GM19193 (cell line): ENCODE measurements at regions not wholly inside any gene's neighbourhood (a gene's known extent, or its start where the extent isn't known, plus 50 kb on each side); places are given as distances from the start of the nearest gene placed in this dataset.
A peak's percentile ranks its signal among the peaks of the same experiment; 100 is the strongest.

Experiments used
- POLR2A ChIP-seq: IDR thresholded peaks from 4 replicates; pipeline ENCODE4 v1.6.1; 2011; ENCODE audit not compliant: insufficient read depth, insufficient read length; ENCODE audit errors: extremely low read depth

DNA sequence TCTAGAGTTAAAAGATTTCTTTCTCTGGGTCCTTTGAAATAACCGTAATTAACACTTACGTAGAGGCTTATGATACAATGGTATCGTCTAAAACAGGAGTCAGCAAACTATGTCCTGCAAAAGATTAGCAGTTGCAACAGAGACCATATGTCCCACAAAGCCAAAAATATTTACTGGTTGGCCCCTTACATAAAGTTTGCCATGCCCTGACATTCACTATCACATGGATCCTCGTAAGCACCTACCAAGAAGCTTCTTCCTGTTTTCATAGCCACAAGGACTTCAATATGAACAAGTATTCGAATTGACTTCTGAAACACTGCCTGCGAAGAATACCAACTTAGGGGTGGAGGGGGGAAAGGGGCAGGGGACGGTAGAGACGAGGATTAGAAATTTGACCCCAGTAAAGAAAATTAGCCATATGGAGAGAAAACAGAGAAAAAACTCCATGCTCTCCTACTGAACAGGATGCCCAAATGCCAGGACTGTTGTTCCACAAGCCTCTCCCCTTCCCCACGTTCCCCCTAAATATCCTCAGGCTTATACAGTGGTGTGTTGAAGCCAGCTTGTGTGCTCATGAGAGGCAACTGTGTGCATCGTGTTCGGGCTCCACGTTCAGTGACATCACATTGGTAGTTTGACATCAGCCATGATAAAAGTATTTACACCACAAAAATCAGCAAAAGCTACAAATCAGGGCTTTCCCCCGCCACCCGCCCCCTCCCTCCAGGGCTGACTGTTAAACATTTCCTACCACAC lies 144.1 kb upstream of the HES1 start:
- no peak for TF ChIP-seq POLR2A

DNA sequence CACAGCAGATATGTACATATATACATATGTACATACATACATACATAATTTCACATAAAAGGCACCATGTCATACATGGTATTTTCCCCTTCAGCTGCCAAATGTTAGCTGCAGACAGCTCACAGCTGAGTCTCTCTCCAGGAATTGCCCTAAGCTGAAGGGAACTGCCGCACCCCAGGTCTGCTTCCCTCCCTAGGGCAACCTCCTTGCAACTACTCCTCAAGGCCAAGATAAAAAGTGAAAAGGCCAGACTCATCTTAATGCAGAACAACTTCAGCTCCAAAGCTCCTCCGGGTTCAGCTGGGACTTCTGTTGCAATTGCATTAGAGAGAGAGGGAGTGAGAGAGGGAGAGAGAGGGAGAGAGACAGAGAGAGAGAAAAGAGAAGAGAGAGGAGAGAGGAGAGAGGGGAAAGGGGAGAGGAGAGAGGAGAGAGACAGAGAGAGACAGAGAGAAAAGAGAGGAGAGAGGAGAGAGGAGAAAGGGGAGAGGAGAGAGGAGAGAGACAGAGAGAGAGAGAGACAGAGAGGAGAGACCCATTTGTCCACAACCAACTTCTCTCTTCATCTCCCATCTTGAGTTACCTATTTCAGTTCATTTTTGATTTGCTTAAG lies 143.4 kb upstream of the HES1 start:
- TF ChIP-seq POLR2A: no peak

DNA sequence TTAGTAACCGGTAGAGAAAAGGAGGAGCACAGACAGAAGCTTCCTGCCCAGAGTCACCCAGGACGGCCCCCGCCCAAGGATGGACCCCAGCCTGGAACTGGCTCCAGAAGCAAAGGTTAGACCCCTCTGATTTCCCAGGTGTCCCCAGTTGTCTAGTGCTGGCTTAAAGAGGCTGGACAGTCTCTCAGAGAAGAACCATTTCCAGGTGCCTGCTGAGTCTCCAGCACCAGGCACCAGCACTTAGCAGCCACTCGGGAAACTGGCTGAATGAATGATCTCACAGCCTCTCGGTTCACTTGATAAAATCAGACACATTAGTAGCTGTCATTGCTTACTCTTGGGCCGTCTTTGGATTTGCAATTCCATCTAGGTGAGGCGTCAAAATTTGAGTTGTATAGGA lies 139.7 kb upstream of the HES1 start:
- no peak for TF ChIP-seq POLR2A

DNA sequence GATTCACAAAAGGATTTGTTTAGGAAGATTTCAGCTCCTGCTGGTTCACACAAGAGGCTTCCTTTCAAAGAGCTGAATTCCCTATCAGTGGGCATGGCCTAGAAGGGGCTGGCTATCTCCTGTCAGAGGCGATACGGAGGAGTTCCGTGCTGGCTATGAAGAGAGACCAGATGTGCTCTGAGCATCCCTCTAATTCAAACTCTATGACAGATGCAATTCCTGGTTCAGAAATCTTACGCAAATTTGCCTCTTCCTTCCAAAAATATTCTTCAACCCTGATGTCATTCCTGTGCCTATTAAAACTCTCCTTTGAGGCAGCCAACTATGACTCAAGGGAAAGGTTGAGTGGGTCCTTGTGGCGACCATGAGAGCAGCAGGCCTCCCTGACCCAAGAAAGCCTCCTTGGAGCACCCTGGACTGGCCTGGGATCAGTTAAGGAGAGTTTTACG lies 139.3 kb upstream of the HES1 start:
- no peak for TF ChIP-seq POLR2A

DNA sequence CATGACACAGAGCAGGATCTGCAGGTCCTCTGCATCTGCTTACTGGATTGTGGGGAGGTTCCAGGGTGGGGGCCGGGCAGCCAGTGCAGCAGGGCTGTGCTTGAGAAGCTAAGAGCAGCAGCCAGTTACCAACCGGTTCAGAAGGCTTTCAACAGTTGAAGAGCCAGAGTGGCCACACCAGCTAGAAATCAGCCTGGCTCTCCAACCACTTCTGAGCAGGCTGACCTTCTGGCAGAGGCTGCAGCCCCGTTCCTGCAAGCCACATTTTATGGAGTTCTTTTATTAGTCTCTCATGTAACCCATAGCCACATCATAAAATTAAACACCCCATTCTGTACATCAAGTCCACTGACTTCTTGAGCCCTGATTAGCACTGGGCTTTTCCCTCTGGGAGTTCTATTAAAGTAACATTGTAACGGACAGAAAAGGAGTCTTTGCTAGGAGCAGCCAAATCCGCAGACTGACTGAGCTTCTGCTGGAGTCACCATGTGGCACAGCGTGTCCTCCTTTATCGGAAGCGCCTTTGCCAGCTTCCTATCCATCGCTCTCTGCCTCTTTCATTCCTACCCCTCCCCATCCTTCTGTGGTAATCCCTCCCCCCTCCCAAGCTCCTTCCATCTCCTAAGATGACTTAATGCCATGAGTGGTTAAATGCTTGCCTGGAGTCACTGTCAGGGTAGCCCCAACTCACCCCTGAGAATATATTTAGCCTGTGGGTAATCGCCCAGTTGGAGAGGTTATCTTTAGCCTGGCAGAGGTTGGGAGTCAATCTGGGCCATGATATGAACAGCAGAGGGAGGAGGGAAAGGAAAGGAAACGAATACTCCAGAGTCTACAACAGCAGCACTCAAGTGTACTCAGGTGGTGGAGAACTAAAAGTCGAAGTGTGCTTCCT lies 138.5 kb upstream of the HES1 start:
- TF ChIP-seq POLR2A: no peak

DNA sequence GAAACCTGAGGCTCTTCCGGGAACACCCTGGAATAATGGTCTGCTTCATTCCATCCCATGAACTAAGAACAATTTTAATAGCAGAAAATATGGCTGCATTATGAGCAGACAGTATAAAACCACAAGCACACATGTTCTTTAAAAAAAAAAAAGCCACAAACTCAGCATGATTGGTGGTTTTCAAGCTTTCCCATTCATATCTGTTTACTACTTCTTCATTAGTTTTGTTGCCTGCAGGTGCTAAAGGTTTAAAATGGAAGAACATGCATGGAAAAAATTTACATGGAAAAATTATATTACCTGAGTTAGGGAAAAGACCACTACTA lies 137.9 kb upstream of the HES1 start:
- no peak for TF ChIP-seq POLR2A

DNA sequence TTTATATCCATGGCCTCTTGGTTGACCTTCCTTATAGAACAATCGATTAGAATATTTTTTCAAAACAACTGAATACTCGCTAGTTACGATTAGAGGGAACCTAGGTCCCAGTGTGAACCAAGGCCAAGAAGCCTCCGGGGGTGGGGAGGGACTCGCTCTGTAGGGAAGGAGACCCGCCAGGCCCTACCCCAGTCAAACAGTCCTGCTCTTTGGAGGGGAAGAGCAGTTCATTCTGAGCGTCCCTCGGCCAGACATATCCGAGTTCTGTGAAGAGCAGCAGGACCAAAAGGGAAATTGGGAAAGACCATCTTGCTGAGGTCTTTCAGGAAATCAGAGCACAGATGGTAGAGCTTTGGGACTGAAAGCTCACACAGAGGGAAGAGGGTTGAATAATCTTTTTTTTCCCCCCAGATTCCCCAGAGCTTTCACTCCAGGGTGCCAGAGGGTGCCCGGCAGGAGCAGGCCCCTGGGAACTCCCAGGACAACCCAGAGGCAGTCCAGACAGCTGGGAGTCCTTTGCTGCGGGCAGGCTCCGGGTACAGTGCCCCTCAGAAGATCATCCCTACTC lies 137.2 kb upstream of the HES1 start:
- TF ChIP-seq POLR2A: no peak

DNA sequence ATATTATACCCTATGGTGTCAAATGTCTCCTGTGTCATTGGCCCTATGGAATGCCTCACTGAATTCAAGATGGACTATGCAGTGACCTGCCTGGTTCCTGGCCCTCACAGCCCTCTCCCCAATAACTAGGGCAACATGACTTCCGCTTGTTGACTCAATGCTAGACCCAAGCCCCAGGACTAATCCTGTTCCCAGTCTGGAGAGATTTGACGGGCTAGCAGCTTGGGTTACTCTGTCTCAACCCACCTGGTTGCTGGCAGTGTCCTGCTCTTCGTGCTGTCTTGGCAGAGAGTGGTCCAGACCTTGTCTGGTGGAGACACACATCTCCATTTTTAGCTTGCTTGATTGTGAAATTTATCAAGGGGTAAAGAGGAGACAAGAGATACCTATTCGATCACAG lies 135.8 kb upstream of the HES1 start:
- TF ChIP-seq POLR2A: no peak

DNA sequence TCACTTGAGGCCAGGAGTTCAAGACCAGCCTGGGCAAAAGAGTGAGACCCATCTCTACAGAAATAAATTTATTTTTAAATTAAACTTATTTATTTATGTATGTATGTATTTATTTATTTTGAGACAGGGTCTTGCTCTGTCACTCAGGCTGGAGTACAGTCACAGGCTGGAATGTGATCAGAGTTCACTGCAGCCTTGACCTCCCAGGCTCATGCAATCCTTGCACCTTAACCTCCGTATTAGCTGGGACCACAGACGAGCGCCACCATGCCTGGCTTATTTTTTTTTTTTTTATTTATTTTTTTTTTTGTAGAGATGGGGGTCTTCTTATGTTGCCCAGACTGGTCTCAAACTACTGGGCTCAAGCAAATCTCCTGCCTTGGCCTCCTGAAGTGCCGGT lies 135.2 kb upstream of the HES1 start:
- no peak for TF ChIP-seq POLR2A

DNA sequence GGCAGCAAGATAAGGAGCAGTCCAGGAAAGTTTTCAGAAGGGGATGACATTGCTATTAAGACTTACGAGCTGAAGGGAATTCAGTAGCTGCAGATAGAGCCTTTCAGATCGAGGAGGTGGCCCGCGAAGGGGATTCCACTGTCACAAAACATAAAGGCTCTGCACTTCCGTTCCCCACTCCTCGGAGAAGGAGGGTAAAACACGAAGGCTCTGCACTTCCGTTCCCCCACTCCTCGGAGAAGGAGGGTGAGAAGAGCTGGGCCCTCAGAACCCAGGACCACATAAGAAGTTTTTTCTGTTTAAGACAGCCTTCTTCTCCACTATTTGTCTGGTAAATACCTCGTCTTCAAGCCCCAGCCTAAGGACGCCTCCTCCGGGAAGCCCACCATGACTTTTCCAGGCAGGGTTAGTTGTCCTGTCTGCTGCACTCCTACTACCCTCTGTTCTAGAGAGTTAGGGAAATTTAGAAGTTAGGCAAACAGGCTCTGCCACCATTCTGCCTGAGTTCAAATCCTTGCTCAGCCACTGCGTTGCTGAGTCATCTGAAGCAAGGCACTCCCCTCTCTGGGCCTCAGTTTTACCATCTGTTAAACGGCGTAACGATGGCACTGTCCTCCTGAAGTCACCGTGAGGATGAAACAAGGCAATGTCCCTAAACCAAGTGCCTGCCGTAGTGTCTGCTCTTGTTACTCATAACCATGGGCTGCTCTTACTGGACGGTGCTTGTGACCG lies 134.1 kb upstream of the HES1 start:
- TF ChIP-seq POLR2A: no peak

DNA sequence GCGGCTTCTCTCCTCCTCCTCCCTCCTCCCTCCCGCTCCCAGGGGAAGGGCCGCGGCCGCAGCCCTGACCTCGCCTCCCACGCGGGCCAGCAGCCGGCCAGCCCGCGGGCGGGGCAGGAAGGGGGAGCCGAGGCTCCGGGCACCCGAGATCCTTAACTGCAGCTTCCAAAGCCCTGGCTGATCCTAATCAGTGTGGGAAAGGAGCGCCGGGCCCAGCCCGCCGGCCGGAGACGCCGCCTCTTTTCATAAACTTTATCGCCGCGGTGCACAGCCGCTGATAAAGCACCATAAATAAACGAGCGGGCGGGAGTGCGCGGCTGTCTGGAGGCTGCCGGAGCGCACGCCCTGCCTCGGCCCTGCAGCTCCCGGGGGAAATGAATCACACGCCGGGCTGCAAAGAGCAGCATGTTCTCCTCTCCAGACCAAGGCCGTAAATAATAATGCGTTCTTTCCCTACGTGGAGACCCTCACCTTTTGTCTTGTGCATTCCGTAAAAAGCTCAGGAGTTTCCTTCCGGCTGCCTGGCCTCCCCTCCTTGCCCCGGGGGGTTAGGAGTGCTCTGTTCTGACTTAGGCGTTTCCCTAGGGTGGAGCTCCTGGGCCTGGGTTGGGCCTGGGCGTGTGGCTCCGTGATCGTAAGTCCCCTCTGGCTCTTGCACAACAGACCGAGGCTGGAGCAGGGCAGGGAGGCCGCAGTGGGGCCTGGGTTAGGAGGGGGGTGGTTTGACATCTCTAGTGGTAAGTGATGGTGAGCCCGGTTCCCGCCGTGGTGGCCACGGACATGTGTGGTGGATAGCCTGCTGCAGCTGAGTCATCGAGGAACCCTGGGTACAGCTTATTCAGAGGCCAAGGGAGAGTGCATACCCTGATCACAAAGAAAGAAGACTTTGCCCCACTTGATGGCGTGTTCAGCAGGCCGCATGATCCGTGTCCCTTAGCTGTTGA lies 132.6 kb upstream of the HES1 start:
- TF ChIP-seq POLR2A: peak; percentile 16

DNA sequence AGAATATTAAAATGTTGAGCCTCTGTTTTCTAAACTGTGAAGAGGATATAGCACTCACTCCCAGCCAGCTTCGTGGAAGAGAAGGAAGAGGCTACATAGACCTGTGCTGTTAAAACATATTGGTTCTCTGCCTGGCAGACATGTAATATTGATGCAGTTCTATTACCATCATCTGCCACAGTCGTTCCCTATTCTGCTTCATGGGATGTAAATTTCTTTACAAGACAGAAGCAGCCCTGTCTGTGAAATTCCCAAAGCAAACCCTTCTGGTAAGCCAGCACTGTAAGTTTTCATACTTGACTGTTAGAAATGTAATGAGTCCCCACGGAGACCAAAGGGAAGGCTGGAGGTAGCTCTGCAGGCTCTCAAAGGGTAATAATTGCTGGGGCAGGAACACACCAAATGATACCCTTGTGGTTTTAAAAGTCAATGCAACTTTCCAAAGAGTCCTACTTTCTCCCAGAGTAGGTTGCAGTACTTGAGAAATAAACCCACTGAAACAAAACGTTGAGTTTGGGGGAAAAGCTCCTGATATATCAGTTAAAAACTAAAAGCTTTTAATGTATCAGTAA lies 129.9 kb upstream of the HES1 start:
- TF ChIP-seq POLR2A: no peak

DNA sequence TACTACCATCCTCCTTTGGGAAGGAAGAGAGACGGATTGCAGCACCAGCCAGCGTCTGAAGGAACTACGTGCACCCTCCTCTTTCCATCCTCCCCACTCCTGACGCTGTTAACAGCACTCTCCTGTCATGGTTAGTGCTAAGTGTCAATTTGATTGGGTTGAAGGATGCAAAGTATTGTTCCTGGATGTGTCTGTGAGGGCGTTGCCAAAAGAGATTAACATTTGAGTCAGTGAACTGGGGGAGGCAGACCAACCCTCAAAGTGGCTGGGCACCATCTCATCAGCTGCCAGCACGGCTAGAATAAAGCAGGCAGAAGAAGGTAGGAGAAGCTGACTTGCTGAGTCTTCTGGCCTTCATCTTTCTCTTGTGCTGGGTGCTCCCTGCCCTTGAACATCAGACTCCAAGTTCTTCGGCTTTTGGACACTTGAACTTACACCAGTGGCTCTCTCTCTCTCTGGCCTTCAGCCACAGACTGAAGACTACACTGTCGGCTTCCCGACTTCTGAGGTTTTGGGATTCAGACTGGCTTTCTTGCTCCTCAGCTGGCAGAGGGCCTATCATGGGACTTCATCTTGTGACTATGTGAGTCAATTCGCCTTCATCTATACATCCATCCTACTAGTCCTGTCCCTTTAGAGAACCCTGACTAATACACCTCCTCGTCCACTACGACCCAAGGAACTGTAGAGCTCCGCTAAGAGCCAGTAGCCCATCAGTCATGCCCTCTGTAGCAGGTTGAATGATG lies 128.2 kb upstream of the HES1 start:
- no peak for TF ChIP-seq POLR2A
